ENCODE measurements at regions not wholly inside any gene's neighbourhood (a gene's known extent, or its start where the extent isn't known, plus 50 kb on each side); places are given as distances from the start of the nearest gene placed in this dataset.

DNA sequence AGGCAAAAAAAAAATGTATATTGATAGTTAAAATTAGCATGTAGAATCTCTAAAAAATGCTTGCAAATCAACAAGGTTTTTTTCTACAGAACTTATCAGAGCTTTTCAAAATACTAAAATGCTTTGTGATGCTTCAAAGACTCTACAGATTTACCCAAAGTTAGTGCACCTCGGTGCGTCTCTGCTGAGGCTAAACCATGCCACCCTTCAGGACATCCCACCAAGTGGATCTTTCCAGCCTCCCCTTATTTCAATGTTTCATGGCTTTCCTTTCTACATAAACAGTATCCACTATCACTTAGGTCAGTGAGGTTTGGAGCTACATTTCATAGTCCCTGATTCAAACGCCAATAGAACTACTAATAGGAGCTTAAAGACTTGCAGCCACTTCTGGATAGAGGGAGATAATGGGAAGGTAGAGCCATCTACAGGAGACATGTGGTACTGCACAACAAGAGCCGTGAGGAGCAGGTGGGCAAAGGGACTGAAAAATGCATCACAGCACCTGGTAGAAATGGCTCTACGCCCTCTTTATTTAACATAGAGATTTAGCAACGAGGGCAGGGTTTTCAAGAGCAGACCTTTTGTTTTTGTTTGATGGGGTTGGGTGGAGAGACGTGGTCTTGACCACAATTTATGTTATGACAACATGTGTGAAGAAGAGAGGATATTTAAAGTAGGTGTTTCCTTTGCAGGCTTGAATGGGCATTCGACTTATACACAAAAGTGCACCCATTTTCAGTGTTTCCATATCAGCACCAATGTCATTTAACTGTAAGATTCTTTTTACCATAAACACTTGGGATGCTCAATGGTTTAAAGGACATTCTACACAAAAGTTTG lies 56.1 kb upstream of the SLC35G4 start:
- no peak for DNase-seq (ENCODE audit: low spot score)

DNA sequence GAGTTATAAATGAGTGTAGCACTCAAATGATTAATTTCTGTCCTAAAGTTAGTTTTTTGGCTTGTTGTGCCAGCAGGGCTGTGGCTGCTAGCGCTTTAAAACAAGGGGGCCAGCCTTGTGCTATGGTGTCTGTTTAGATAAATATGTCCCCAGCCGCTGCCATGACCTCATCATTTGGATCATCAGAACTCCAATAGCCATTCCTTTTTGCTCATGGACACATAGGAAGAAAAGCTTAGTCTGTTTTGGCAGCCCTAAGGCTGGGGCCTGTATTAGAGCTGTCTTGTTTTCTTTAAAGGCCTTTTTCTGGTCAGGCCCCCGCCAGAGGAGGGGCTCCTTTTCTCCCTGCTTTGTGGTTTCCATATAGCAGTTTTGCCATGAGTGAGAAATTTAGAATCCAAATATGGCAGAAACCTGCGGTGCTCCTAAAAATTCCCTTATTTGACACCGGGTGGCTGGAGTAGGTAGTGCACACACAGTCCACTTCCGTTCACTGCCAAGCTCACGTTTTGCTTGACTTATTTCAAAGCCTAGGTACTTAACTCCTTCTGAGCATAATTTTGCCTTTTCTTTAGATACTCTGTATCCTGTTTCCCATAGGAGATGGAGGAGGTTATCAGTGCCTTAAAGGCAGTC lies 60.4 kb upstream of the SLC35G4 start:
- DNase-seq (ENCODE audit: low spot score): no peak

DNA sequence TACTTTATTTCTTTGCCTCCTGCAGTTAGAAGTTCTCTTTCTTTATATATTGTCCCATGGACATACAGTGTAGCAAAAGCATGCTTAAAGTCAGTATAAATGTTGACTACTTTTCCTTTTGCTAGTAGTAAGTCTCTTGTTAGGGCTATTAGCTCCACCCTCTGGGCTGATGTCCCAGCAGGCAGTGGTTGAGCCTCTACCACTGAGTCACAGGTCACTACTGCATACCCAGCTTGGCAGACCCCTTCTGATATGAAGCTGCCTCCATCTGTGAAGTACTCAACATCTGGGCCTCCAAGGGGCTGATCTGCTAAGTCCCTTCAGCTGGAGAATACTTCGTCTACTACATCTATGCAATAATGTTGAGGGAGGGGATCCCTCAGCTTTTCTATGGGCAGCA lies 61.0 kb upstream of the SLC35G4 start:
- no peak for DNase-seq (ENCODE audit: low spot score)

DNA sequence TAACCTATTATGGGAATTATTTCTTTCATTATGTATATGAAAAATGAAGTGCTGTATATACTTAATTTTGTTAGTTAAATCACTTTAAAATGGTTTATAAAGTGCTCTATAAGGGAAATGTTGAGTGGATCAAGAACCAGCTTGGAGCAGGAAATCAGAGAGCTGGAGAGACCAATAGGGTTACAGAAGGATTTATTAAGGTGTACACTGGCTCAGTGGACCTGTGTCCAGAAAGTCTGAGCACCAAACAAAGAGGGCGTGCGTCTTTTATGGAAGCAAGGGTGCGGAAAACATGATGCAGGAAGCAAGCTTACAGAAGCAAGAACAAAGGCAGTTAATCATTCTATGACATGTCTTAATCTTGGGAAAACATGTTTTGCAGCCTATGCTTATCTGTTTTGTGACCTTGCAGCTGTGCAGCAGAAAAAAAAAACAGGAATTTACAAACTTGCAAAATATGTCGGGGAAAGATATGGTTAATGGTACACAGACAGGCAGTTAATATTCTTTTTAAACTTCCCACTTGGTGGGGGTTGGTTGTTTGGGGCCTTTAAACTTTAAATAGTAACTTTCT lies 65.2 kb upstream of the SLC35G4 start:
- no peak for DNase-seq (ENCODE audit: low spot score)

GRCh38 chr18:11541179-11541578 lies 68.2 kb upstream of the SLC35G4 start:
- no peak for DNase-seq (ENCODE audit: low spot score)

- DNase-seq (ENCODE audit: low spot score): no peak
These were observed 75.4 kb upstream of the SLC35G4 start for GRCh38 chr18:11533942-11534496.

DNA sequence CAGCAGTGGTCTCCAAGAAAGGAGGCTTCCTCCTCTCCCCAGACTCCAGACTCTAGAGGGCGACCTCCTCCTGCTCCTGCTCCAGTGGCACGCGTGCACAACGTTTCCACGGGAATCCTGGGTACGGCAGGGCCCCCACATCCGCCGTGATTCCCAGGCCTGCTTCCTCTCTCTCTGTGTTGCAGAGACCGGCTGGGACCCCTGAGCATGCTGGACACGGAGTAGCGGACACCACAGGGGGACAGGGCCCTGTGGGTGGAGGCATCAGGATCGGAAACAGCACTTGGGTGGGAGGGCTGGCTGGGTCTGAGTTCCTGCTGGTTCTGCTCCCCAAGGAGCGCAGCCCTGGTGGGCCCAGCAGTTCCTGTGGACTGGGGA lies 75.9 kb upstream of the SLC35G4 start:
- no peak for DNase-seq (ENCODE audit: low spot score)

- no peak for DNase-seq (ENCODE audit: low spot score)
These were observed 76.5 kb upstream of the SLC35G4 start for GRCh38 chr18:11532758-11533512.

- no peak for DNase-seq (ENCODE audit: low spot score)
These were observed 80.3 kb upstream of the SLC35G4 start for GRCh38 chr18:11529081-11529480.

- no peak for DNase-seq (ENCODE audit: low spot score)
These were observed 82.7 kb upstream of the SLC35G4 start for GRCh38 chr18:11526675-11527074.

GRCh38 chr18:11523804-11524203 lies 85.6 kb upstream of the SLC35G4 start:
- DNase-seq (ENCODE audit: low spot score): no peak

- no peak for DNase-seq (ENCODE audit: low spot score)
These were observed 86.4 kb upstream of the SLC35G4 start for GRCh38 chr18:11522992-11523391.

- no peak for DNase-seq (ENCODE audit: low spot score)
These were observed 87.5 kb upstream of the SLC35G4 start for GRCh38 chr18:11521853-11522252.

DNA sequence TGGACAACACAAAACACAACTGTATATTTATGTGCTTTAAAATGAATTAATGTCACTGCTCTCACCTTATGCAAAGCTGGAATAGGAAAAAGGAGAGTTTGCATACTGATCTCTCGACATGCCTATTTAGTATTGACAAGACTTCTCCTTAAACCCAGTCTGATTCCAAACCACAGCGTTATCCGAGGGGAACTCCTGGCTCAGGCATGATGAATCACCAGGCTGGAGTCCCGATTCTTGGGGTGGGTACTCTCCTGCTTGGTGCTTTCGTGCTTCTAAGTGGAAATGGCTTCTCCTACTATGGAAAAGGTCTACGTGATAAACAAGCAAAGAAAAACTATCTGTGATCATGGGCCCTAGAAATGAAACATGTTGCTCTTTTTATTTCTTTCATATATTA lies 88.9 kb upstream of the SLC35G4 start:
- no peak for DNase-seq (ENCODE audit: low spot score)

DNA sequence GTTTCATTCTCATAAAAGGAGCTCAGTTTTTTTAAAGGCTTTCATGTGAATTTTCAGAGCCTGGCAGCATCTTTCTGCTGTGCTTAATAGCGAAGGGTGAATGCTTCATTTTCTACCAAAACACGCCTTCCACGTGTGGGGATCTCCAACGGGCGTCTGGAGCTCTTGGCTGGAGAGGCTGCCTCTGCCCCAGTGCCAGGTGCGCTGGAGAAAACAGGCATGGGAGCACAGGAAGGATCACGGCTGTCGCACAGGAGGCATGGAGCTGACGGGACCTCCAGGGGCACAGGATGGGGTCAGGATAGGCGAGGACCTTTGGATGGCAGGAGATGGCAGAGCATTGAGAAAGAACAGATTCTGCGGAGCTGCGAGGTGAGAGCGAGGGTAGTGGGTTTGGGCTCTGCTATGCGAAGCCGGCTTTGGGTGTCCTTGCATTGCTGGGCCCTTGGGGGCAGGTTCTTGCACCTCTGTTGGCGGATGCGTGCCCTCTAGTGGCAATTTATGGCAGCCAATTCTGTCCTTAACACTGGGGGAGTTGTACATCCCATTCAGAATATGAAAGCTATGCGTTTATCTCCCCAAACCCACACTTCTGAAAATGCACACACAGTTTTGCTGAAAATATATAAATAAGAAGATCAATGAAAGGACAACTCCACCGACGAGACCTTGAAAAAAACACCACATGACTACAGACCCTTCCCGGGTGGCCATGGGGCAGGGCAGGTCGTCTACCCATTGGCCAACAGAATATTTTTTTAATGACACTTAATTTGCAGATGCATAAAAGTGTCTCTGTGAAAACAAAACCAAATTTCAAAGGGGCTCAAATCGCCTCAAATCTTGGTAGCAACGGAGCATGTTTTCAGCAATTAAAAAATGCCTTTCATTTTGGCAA lies 90.4 kb upstream of the SLC35G4 start:
- no peak for DNase-seq (ENCODE audit: low spot score)

GRCh38 chr18:11517704-11518103 lies 91.7 kb upstream of the SLC35G4 start:
- no peak for DNase-seq (ENCODE audit: low spot score)

DNA sequence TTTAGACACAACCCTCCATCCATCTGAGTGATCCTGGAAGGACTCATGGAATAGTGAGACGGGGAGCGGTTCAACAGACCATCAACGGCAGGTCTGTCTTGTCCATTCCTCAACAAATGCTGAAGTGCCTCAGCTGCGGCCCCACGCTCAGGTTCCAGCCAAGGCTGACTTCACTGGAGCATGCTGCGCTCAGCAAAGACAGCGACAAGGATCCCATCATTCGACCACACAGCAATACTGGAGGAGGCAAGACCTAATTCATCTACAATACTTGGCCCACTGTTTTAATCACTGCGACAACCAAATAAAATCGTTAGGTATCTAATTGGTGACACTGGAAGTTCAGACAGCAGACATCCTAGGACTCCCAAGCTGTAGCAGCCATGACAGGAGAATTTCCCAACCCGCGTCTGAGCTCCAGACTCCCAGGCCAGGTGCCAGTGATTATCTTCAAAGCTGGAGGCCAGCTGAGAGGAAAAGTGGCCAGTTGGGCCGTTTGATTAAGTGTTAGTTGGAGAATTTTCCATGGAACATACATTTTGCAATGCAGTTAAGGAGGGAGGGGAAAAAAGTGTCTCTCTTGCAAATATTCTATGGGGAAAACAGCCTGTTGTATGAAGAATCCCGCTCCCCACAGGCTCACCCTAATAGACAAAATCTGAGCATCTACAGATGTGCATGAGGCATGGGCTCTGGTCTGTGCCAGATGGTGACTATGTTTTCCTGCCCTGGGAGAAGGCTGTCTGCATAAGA lies 92.5 kb upstream of the SLC35G4 start:
- no peak for DNase-seq (ENCODE audit: low spot score)

DNA sequence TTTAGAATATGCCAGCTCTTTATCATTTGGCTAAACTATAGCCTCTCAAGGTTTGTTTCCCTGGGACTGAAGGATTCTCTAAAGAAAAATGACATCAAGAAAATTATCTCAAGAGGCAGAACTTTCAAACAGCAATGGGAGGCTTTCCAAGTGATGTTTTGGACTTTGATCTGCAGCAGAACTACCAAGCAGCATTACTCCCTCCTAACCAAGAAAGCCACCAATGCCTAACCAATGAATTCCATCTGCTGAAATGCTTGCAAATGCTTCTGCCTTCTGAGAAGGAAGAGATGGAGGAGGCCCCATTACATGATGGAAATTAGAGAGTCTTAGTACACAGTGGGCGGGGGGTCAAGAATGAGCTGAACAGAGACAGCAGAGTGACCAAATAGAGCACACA lies 95.1 kb upstream of the SLC35G4 start:
- no peak for DNase-seq (ENCODE audit: low spot score)

- DNase-seq (ENCODE audit: low spot score): no peak
These were observed 97.0 kb upstream of the SLC35G4 start for GRCh38 chr18:11512096-11513025.
